Suprapubic skin (tissue), 3 donors: ENCODE measurements at regions not wholly inside any gene's neighbourhood (a gene's known extent, or its start where the extent isn't known, plus 50 kb on each side); places are given as distances from the start of the nearest gene placed in this dataset.

ENCODE experiments used
- CTCF ChIP-seq, 2 donors: fragments of 200-600 bp in 1 of 2; fragments of 450-650 bp in 1 of 2; sonication (generic) in 1 of 2; IDR thresholded peaks; one replicate each; pipeline ENCODE4 v1.5.1; 2016 to 2019; ENCODE audit warnings: antibody characterized with exemption in 2 of 2, mild to moderate bottlenecking in 1 of 2, moderate library complexity in 1 of 2
- EP300 ChIP-seq: sonication (generic); formaldehyde crosslinking; IDR thresholded peaks from one replicate; pipeline ENCODE4 v1.6.1; 2017; ENCODE audit warnings: antibody characterized with exemption
- POLR2A ChIP-seq, 2 donors: fragments of 450-650 bp; IDR thresholded peaks; one replicate each; pipeline ENCODE4 v1.6.1; 2017; ENCODE audit warnings: antibody characterized with exemption in 2 of 2, mild to moderate bottlenecking in 2 of 2, moderate library complexity in 2 of 2

GRCh38 chr9:129514497-129514867 lies 106.4 kb downstream of the C9orf50 start:
- TF ChIP-seq EP300 (no peak), CTCF (IDR thresholded peaks at IDR 0.05) (no peak), POLR2A (IDR thresholded peaks at IDR 0.05) (no peak)
